Mesodermal cell (in vitro differentiated cells): ENCODE measurements at regions not wholly inside any gene's neighbourhood (a gene's known extent, or its start where the extent isn't known, plus 50 kb on each side); places are given as distances from the start of the nearest gene placed in this dataset.

ENCODE experiments used
- H3K27ac ChIP-seq: 2 replicates; pipeline ENCODE4 v1.7.0; 2013; ENCODE audit warnings: mild to moderate bottlenecking, low read depth, low read length, moderate library complexity; ENCODE audit not compliant: severe bottlenecking
- H3K36me3 ChIP-seq: 2 replicates; pipeline ENCODE4 v1.7.1; 2013; ENCODE audit warnings: mild to moderate bottlenecking, low read length, moderate library complexity; ENCODE audit not compliant: control insufficient read depth, insufficient read depth
- H3K4me1 ChIP-seq: one replicate; pipeline ENCODE4 v1.7.1; 2013; ENCODE audit warnings: mild to moderate bottlenecking, low read length; ENCODE audit not compliant: insufficient read depth, control insufficient read depth, poor library complexity, severe bottlenecking
- H3K4me3 ChIP-seq: 2 replicates; pipeline ENCODE4 v1.7.0; 2013; ENCODE audit warnings: low read length, control low read depth, mild to moderate bottlenecking; ENCODE audit not compliant: insufficient read depth, poor library complexity, severe bottlenecking; ENCODE audit errors: extremely low read depth
- H3K9me3 ChIP-seq: 2 replicates; pipeline ENCODE4 v1.7.1; 2013; ENCODE audit warnings: mild to moderate bottlenecking, low read length, moderate library complexity; ENCODE audit not compliant: control insufficient read depth
- WGBS, 2 experiments: methylation state at CpG; one replicate each; pipeline ENCODE4 v1.1.5; 2013; ENCODE audit warnings: missing lambda C conversion rate in 2 of 2; ENCODE audit not compliant: insufficient coverage in 2 of 2; 5-methylcytosine and 5-hydroxymethylcytosine counted together

DNA sequence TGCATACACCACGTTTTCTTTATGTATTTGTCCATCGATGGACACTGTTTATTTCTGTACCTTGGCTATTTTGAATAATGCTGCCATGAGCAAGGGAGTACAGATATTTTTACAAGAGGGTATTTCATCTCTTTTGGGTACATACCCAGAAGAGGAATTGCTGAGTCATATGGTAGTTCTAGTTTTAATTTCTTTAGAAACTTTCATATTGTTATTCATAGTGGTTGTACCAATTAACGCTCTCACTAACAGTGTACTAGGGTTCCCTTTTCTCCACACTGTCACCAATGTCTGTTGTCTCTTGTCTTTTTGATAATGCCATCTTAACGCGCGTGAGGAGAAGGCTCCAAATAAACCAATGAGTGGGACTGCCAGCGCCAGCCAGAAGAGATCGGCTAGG lies 257.6 kb upstream of the EDIL3 start:
- no peaks in the 10 kb centered on the region for H3K9me3 ChIP-seq
- H3K4me3 ChIP-seq: no peak overlapping the region
- no peaks in the 10 kb centered on the region for H3K4me1 ChIP-seq
- H3K36me3 ChIP-seq: no peaks in the 10 kb centered on the region
- WGBS, 2 experiments: 94 to 96% methylated on average over 5 to 6 of the region's 8 CpGs
- H3K27ac ChIP-seq: no peak overlapping the region

DNA sequence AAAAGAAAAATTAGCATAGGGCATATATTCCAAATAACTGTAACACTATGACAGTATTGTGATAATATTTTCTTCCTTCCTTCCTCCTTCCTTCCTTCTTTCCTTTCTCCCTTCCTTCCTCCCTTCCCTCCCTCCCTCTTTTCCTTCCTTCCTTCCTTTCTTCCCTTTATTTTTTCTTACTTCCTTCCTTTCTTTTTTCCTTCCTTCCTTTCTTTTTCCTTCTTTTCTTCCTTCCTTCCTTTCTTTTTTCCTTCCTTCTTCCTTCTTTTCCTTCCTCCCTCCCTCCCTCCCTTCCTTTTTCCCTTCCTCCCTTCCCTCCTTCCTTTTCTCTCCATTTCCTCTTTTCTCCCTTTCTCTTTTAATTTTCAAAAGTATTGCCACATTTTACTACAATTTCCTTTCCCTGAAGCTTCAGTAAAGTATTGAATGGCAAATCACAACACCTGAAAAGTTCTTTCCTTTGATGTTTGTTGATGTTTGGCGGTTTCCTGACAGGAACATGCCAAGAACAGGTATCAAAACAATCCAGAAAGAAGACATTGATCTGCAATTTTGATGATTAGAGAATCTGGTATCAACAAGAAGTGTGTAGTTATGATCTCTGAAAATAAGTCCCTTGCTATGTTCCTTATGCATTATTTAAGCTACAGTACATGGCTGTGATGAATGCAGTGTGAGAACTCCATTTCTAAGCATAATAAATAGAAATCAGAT lies 253.1 kb upstream of the EDIL3 start:
- H3K4me1 ChIP-seq: no peaks in the 10 kb centered on the region
- H3K27ac ChIP-seq: no peak overlapping the region
- WGBS, 2 experiments: 100% methylated on average over 1 of the region's 1 CpG; no CpG with 5 or more reads in 1 of the 2 experiments
- no peak overlapping the region for H3K4me3 ChIP-seq
- no peaks in the 10 kb centered on the region for H3K9me3 ChIP-seq
- no peaks in the 10 kb centered on the region for H3K36me3 ChIP-seq

DNA sequence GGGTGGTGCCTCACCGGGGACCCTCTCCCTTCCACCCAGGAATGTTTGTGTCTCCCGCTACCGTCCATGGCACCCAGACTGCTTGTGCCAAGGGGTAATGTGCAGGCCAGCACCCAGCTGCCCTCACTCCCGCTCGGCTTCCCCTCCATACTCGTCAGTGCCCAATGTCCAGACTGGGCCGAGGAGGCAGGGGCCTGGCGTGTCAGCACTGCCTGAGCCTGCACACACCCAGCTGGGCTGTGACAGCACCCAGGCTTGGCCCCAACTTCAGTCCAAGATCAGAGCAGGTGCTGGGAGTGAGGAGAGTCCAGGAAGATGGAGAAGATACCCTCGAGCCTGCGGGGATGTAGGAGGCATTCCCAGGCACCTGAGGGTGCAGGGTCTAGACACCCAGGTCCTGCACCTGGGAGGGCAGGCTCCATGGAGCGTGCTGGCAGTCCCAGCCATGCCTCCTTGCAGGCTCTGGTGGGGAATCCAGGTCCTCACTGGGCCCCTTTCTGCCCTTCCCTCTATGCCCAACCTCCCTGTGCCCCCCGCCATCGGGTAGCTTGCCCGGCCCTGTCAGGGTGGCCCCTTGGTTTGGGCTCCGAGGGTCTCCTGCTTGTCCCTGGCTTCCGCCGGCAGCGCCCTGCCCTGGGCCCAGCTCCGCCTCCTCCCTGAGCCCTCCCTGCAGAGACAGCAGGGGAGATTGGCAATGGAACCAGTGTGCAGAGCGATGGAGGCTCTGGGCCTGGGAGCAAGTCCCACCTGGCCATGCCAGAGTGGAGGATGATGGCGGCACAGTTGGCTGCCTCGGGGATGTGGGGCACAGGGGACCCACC lies 250.8 kb upstream of the EDIL3 start:
- Histone ChIP-seq H3K9me3 (no peaks in the 10 kb centered on the region), H3K36me3 (no peaks in the 10 kb centered on the region), H3K27ac (no peak overlapping the region), H3K4me3 (no peak overlapping the region), H3K4me1 (no peaks in the 10 kb centered on the region)
- 90 to 97% methylated on average over 14 to 19 of the region's 22 CpGs for WGBS, 2 experiments

DNA sequence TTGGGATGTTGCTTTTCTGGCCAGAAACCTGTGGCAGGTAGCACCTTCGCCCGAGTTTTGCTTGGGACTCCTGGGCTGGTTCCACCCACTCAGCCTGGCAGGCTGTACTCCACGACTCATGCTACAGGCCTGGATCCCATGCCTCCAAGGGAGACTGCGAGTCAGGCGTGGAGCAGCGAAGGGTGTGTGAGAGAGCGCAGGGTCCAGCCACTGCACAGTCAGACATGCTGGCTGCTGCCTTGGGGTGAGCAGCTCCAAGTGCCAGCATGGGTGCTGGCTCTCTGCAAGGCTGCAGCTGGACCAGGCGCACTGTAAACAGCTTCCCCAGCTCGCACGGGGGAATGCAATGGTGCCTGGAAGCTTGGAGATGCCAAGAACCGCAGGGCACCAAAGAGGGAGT lies 249.6 kb upstream of the EDIL3 start:
- H3K4me3 ChIP-seq: no peak overlapping the region
- no peaks in the 10 kb centered on the region for H3K4me1 ChIP-seq
- no peak overlapping the region for H3K27ac ChIP-seq
- no peaks in the 10 kb centered on the region for H3K9me3 ChIP-seq
- WGBS, 2 experiments: 91 to 94% methylated on average over 11 of the region's 11 CpGs
- H3K36me3 ChIP-seq: no peaks in the 10 kb centered on the region

DNA sequence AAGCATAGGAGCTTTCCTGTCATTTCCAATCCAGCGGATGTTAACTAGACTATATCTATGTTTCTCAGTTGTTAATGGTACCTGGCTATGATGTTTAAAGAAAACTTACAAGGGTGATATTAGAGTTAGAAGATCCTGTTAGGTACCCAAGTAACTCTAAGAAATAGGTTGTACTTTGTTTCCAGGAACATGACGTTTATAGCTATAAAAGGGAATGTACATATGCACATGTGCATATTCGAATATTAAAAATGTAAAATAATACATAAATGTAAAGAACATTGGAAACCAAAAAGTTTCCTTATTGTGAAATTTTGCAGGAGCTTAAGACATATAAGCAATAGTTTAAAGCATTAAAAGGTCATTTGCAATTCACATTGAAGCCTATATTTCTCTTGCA lies 247.7 kb upstream of the EDIL3 start:
- H3K4me1 ChIP-seq: no peaks in the 10 kb centered on the region
- no peaks in the 10 kb centered on the region for H3K36me3 ChIP-seq
- H3K4me3 ChIP-seq: no peak overlapping the region
- H3K9me3 ChIP-seq: no peaks in the 10 kb centered on the region
- 80% methylated on average over 1 of the region's 3 CpGs; no CpG with 5 or more reads in 1 of the 2 experiments for WGBS, 2 experiments
- no peak overlapping the region for H3K27ac ChIP-seq

DNA sequence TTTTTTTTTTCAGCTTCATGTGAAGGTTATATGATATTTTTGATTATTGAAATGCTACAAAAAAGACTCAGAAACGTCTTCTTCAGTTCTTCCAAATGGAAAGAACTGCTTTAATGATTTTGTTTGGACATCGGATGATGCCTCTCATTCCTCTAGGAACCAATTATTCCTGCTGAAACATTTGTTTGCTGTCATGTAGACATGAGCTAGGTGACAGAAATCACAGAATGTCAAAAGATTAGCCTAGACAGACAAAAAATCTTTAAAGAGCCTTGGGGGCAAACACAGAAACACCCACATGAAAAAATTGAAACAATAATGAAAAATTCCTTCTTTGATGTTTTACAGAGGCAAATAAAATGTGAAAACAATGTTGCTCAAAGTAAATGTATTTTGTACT lies 244.2 kb upstream of the EDIL3 start:
- WGBS, 2 experiments: 100% methylated on average over 1 to 2 of the region's 2 CpGs

DNA sequence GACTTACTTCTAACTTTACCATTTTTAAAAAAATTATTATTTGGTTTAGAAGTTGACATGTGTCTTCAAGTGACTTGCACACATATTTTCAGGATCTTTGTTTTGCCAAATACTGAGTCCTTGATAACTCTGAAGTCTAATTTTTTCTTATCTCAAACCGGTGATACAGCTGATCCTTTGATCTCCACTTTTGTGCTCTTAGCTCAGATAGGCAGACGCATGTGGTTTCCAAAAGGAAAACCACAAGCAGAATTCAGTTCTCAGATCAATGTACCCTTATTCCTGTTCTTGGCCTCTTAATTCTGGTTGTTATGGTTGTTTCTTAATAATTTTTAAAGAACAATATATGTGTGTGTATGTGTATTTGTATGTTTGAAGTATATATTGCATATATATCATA lies 238.3 kb upstream of the EDIL3 start:
- 72 to 81% methylated on average over 2 of the region's 2 CpGs for WGBS, 2 experiments
- no peaks in the 10 kb centered on the region for H3K36me3 ChIP-seq
- H3K27ac ChIP-seq: no peak overlapping the region
- no peaks in the 10 kb centered on the region for H3K9me3 ChIP-seq
- H3K4me1 ChIP-seq: peaks cover 3% of the 10 kb centered on the region
- H3K4me3 ChIP-seq: no peak overlapping the region

More for the DNA sequence above, 244.2 kb upstream of the EDIL3 start:
- H3K27ac ChIP-seq: no peak overlapping the region
- no peaks in the 10 kb centered on the region for H3K36me3 ChIP-seq
- H3K9me3 ChIP-seq: no peaks in the 10 kb centered on the region
- H3K4me3 ChIP-seq: no peak overlapping the region
- no peaks in the 10 kb centered on the region for H3K4me1 ChIP-seq

DNA sequence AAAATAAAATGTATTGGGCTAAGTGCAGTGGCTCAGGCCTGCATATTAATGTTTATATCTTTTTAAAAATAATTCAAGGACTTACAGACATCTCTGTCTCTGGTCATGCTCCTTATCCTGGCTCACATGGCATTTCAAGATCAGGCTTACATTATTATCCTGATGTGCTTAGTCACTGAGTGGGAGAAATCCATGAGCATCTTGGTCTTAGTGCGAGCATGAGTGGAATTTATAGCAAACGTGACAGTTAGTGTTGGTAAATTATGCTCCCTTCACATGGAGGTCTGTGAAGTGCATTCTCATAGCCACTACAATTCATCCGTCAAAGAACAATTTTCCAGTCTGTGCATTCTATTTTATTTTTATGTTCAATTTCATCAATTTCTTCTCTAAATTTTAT lies 237.8 kb upstream of the EDIL3 start:
- Histone ChIP-seq H3K9me3 (no peaks in the 10 kb centered on the region), H3K4me3 (no peak overlapping the region), H3K27ac (no peak overlapping the region), H3K4me1 (peaks cover 3% of the 10 kb centered on the region), H3K36me3 (no peaks in the 10 kb centered on the region)
- WGBS, 2 experiments: 100% methylated on average over 1 of the region's 3 CpGs; no CpG with 5 or more reads in 1 of the 2 experiments

DNA sequence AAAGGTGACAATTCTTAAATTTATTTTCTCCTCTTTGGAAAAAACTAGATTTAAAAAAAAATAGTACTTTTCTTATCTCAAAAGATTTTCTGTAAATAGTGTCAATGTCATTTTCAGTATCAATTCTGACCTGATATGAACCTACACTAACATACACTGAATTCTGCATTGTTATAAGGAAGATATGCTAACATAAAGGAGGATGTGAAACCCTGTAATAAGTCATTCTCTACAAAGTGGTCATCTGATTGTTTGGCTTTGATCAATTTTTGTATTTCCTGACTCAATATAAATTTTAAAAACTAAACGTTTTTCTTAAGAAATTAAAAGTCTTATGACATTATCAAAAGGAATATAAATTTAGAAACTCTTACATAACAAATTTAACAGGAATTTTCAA lies 233.6 kb upstream of the EDIL3 start:
- Histone ChIP-seq H3K27ac (no peak overlapping the region), H3K36me3 (no peaks in the 10 kb centered on the region), H3K4me1 (peaks cover 3% of the 10 kb centered on the region), H3K9me3 (no peaks in the 10 kb centered on the region), H3K4me3 (no peak overlapping the region)
- no CpG with 5 or more reads among the region's 1 CpG for WGBS, 2 experiments

DNA sequence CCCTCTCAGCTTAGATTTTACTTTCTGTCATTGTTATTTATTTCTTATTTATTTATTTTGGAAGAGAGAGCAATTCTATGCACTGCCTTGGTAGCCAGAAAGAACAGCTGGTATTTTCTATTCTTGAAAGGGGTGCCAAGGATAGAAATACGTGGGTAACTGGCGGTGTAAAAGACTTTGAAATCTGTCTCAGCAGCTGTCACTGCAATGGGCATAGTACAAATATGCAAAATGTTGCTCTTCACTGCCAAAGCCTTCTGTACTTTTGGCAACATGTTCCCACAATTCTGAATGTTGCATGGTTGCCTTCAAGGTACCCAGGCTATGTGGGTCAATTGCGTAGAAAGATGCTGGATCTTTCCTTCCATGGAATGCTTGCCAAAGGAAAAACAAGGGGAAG lies 230.2 kb upstream of the EDIL3 start:
- 95% methylated on average over 2 of the region's 3 CpGs for WGBS, 2 experiments
- Histone ChIP-seq H3K36me3 (no peaks in the 10 kb centered on the region), H3K4me1 (no peaks in the 10 kb centered on the region), H3K9me3 (no peaks in the 10 kb centered on the region), H3K27ac (no peak overlapping the region), H3K4me3 (no peak overlapping the region)

DNA sequence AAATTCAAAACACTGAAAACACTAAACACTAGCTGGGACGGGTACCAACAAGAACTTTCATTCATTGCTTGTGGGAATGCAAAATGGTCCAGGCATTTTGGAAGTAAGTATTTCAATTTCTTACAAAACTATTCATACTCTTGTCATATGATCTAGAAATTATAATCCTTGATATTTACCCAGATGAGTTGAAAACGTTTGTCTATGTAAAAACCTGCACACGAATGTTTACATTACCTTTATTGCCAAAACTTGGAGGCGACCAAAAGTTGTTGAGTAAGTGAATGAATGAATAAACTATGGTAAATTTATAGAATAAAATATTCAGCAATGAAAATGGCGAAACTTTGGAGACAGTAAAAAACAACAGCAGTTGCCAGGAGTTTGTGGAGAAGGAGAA lies 222.1 kb upstream of the EDIL3 start:
- Histone ChIP-seq H3K4me1 (no peaks in the 10 kb centered on the region), H3K9me3 (no peaks in the 10 kb centered on the region), H3K4me3 (no peak overlapping the region), H3K36me3 (no peaks in the 10 kb centered on the region), H3K27ac (no peak overlapping the region)
- WGBS, 2 experiments: 83% methylated on average over 1 of the region's 5 CpGs; no CpG with 5 or more reads in 1 of the 2 experiments
